A673 (cell line): ENCODE measurements at regions not wholly inside any gene's neighbourhood (a gene's known extent, or its start where the extent isn't known, plus 50 kb on each side); places are given as distances from the start of the nearest gene placed in this dataset.

ENCODE experiments used
- BruUV-seq: library from RNA; stranded (reverse); fragments of 400-500 nt; replicated peaks from 2 replicates; lab custom pipeline; 2021; lab: Mats Ljungman, UMichigan
- CTCF ChIA-PET: fragments of 300-600 bp; sonication (Branson Sonifier 250); formaldehyde crosslinking; loops from one replicate; lab custom pipeline; 2022; ENCODE audit warnings: antibody characterized with exemption; lab: Charles Lee
- POLR2A ChIA-PET: fragments of 300-600 bp; sonication (Branson Sonifier 250); formaldehyde crosslinking; loops from one replicate; lab custom pipeline; 2022; ENCODE audit warnings: antibody characterized with exemption; ENCODE audit not compliant: low non-redundant PET; lab: Charles Lee
- DNase-seq: peaks from one replicate; pipeline ENCODE4 v3.0.0-alpha.2; 2015; ENCODE audit warnings: low spot score
- H3K27ac ChIP-seq: fragments of 200-600 bp; sonication (generic); 2 replicates; pipeline ENCODE4 v1.5.1; 2016; ENCODE audit warnings: mixed run types, low read depth, mild to moderate bottlenecking, mixed read lengths, antibody characterized with exemption, low read length; ENCODE audit not compliant: poor library complexity, severe bottlenecking
- H3K27me3 ChIP-seq: fragments of 200-600 bp; sonication (generic); replicated peaks from 2 replicates; pipeline ENCODE4 v1.6.1; 2017; ENCODE audit warnings: mixed run types, low read depth, mild to moderate bottlenecking, mixed read lengths, antibody characterized with exemption, low read length; ENCODE audit not compliant: insufficient read depth, poor library complexity
- H3K36me3 ChIP-seq: fragments of 200-600 bp; sonication (generic); 2 replicates; pipeline ENCODE4 v1.6.1; 2016; ENCODE audit warnings: mixed run types, mild to moderate bottlenecking, mixed read lengths, antibody characterized with exemption, low read length; ENCODE audit not compliant: insufficient read depth, poor library complexity, severe bottlenecking
- H3K4me1 ChIP-seq: fragments of 200-600 bp; sonication (generic); 2 replicates; pipeline ENCODE4 v1.6.1; 2017; ENCODE audit warnings: mixed run types, mild to moderate bottlenecking, mixed read lengths, antibody characterized with exemption, low read length; ENCODE audit not compliant: insufficient read depth, poor library complexity, severe bottlenecking
- H3K4me3 ChIP-seq: fragments of 200-600 bp; sonication (generic); 2 replicates; pipeline ENCODE4 v1.5.1; 2016; ENCODE audit warnings: low read depth, mixed run types, mild to moderate bottlenecking, mixed read lengths, low read length; ENCODE audit not compliant: poor library complexity, severe bottlenecking
- H3K9me3 ChIP-seq: fragments of 200-600 bp; sonication (generic); 2 replicates; pipeline ENCODE4 v1.6.1; 2016; ENCODE audit warnings: mixed run types, low read depth, mild to moderate bottlenecking, mixed read lengths, antibody characterized with exemption, low read length; ENCODE audit not compliant: poor library complexity, severe bottlenecking
- EZH2 ChIP-seq: fragments of 200-600 bp; sonication (generic); IDR thresholded peaks from 2 replicates; pipeline ENCODE4 v1.6.1; 2017; ENCODE audit warnings: borderline replicate concordance, low read depth, mild to moderate bottlenecking, mixed read lengths, antibody characterized with exemption, low read length; ENCODE audit not compliant: poor library complexity, severe bottlenecking
- intact Hi-C: fragments of 100-400 bp; cut with micrococcal nuclease; formaldehyde crosslinking; loops from one replicate; pipeline ENCODE4 v1.10.0; 2022; ENCODE audit not compliant: unreplicated experiment
- TF ChIP-seq, protein P1 (sequence below): fragments of 300-800, 200-600 bp; sonication (generic); conservative IDR thresholded peaks from 2 replicates; pipeline ENCODE4 v1.5.1; 2017; ENCODE audit warnings: low read depth, mild to moderate bottlenecking, antibody characterized with exemption, low read length, moderate library complexity, mixed read lengths

DNA sequence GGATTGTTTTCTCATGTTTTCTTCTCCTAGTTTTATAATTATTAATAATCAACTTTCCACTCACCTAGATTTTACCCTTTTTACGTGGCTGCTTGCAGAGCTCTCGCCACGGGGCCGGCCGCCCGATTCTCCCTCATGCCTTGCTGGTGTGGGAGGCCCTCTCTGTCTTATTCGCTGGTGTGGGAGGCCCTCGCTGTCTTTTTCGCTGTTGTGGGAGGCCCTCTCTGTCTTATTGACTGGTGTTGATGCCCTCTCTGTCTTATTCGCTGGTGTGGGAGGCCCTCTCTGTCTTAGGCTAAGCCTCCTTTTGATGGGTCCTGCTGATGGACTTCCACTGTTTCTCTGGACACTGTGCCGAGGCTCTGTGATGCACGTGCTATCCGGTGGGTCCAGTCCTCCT is 161.3 kb upstream of the IRX2 start:
- TF ChIP-seq EZH2 = no peak
- TF ChIP-seq, protein P1, sequence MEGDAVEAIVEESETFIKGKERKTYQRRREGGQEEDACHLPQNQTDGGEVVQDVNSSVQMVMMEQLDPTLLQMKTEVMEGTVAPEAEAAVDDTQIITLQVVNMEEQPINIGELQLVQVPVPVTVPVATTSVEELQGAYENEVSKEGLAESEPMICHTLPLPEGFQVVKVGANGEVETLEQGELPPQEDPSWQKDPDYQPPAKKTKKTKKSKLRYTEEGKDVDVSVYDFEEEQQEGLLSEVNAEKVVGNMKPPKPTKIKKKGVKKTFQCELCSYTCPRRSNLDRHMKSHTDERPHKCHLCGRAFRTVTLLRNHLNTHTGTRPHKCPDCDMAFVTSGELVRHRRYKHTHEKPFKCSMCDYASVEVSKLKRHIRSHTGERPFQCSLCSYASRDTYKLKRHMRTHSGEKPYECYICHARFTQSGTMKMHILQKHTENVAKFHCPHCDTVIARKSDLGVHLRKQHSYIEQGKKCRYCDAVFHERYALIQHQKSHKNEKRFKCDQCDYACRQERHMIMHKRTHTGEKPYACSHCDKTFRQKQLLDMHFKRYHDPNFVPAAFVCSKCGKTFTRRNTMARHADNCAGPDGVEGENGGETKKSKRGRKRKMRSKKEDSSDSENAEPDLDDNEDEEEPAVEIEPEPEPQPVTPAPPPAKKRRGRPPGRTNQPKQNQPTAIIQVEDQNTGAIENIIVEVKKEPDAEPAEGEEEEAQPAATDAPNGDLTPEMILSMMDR = no peak
- POLR2A ChIA-PET = no interaction called here
- no peak overlapping the region for H3K4me3 ChIP-seq
- no TSS peak for BruUV-seq
- CTCF ChIA-PET = no interaction called here
- intact Hi-C loops = no loop called here
- DNase-seq = no peak
- H3K9me3 ChIP-seq = peaks cover 47% of the 10 kb centered on the region
- H3K4me1 ChIP-seq = no peaks in the 10 kb centered on the region
- H3K36me3 ChIP-seq = no peaks in the 10 kb centered on the region
- no peaks in the 10 kb centered on the region for H3K27me3 ChIP-seq
- no peak overlapping the region for H3K27ac ChIP-seq

DNA sequence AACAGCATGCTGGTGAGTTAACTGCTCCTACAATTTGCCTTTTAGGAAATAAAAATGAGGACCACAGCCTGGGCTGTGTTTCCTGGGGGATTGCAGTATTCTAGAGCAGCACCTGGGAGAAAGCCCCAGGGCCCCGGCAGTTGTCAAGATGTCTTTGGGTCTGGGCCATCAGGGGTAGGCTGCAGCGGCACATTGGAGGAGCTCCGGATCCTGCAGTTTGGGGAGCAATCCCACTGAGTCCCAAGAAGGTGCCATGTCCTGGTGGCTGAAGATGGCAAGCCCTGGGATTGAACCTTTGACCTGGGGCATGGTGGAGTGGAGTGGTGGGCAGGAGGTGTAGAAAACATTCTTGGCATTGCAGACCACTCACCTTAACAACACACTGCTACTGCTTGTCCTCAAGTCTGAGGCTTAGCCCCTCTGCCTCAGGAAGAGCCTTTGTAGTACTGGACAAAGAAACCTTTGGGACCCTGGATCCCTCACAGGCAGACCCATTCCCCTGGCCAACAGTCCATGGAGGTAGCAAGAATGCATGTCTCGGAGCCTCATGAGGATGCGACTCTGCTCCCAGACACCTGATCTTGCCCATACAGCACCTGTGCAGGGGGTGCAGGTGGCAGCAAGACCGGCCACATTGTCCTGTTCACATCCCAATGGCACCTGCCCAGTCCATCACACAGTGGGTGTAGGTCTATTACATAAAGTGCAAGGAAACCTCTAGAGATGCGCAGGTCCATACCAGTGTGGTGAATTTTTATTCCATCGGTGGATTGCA is 159.1 kb upstream of the IRX2 start:
- no peaks in the 10 kb centered on the region for H3K27me3 ChIP-seq
- DNase-seq = no peak
- CTCF ChIA-PET = no interaction called here
- intact Hi-C loops = no loop called here
- H3K27ac ChIP-seq = no peak overlapping the region
- BruUV-seq = no TSS peak
- H3K36me3 ChIP-seq = no peaks in the 10 kb centered on the region
- POLR2A ChIA-PET = no interaction called here
- TF ChIP-seq, protein P1 = no peak
- TF ChIP-seq EZH2 = no peak
- no peak overlapping the region for H3K4me3 ChIP-seq
- peaks cover 40% of the 10 kb centered on the region for H3K9me3 ChIP-seq
- no peaks in the 10 kb centered on the region for H3K4me1 ChIP-seq

DNA sequence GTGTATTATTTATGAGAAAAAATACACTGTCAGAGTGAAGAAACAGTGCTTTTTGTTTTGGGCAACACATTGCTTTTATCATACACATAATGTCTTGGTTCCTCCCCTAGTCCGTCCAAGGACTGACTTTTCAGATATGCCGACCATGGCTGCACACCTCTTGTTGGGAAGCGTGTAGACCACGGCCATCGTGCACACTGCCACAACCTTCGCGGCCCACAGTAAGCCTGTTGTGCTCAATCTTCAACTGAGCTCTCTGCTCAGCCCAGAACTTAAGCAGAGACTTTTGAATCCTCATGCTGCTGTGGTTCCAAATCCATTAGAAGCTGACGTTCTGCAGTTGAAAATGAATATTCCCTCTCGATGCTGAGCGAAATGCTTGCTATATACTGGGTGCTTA is 157.6 kb upstream of the IRX2 start:
- POLR2A ChIA-PET = no interaction called here

More for the DNA sequence above, 157.6 kb upstream of the IRX2 start:
- DNase-seq = no peak
- CTCF ChIA-PET = no interaction called here
- Histone ChIP-seq H3K36me3 (no peaks in the 10 kb centered on the region), H3K27ac (no peak overlapping the region), H3K9me3 (peaks cover 40% of the 10 kb centered on the region), H3K27me3 (no peaks in the 10 kb centered on the region), H3K4me1 (no peaks in the 10 kb centered on the region), H3K4me3 (no peak overlapping the region)
- intact Hi-C loops = no loop called here
- TF ChIP-seq EZH2 = no peak
- TF ChIP-seq, protein P1 = no peak
- no TSS peak for BruUV-seq
